ENCODE measurements at regions not wholly inside any gene's neighbourhood (a gene's known extent, or its start where the extent isn't known, plus 50 kb on each side); places are given as distances from the start of the nearest gene placed in this dataset.
A peak's percentile ranks its signal among the peaks of the same experiment; 100 is the strongest.

- H3K4me3 Mint-ChIP-seq: no peak overlapping the region
- 92 to 93% methylated on average over 2 of the region's 2 CpGs for WGBS, 2 experiments (ENCODE audit: insufficient coverage in 1 of 2, insufficient read length in 1 of 2)
- no peak for DNase-seq
- H3K36me3 Mint-ChIP-seq (ENCODE audit: low read depth): no peaks in the 10 kb centered on the region
- no peak overlapping the region for H3K27ac Mint-ChIP-seq
- Histone ChIP-seq H3K27ac (ENCODE audit: low read depth, low read length) (no peak overlapping the region), H3K9ac (ENCODE audit: extremely low read depth, low read length, poor library complexity, severe bottlenecking) (no peak overlapping the region), H3K4me3 (ENCODE audit: low read length) (no peak overlapping the region), H3K9me3 (ENCODE audit: control insufficient read depth, low read length) (no peaks in the 10 kb centered on the region), H3K27me3 (ENCODE audit: control insufficient read depth, insufficient read depth, low read length, poor library complexity, severe bottlenecking) (no peaks in the 10 kb centered on the region), H3K4me1 (ENCODE audit: control insufficient read depth, insufficient read depth, low read length) (peaks cover 6% of the 10 kb centered on the region), H3K36me3 (ENCODE audit: control insufficient read depth, insufficient read depth, low read length) (no peaks in the 10 kb centered on the region)
- H3K27me3 Mint-ChIP-seq (ENCODE audit: insufficient read depth): no peaks in the 10 kb centered on the region
- TF ChIP-seq CTCF (conservative IDR thresholded peaks at IDR 0.05): no peak
- no peaks in the 10 kb centered on the region for H3K9me3 Mint-ChIP-seq
- H3K4me1 Mint-ChIP-seq: peaks cover 31% of the 10 kb centered on the region
Observed at GRCh38 chr1:208599063-208599462, 354.9 kb upstream of the PLXNA2 start.

GRCh38 chr1:208600456-208601190 lies 356.4 kb upstream of the PLXNA2 start:
- Histone ChIP-seq H3K27ac (ENCODE audit: low read depth, low read length) (peak overlapping the region; percentile 40), H3K9ac (ENCODE audit: extremely low read depth, low read length, poor library complexity, severe bottlenecking) (no peak overlapping the region), H3K36me3 (ENCODE audit: control insufficient read depth, insufficient read depth, low read length) (no peaks in the 10 kb centered on the region), H3K4me1 (ENCODE audit: control insufficient read depth, insufficient read depth, low read length) (peaks cover 6% of the 10 kb centered on the region), H3K4me3 (ENCODE audit: low read length) (no peak overlapping the region), H3K27me3 (ENCODE audit: control insufficient read depth, insufficient read depth, low read length, poor library complexity, severe bottlenecking) (no peaks in the 10 kb centered on the region), H3K9me3 (ENCODE audit: control insufficient read depth, low read length) (no peaks in the 10 kb centered on the region)
- no peak overlapping the region for H3K4me3 Mint-ChIP-seq
- H3K9me3 Mint-ChIP-seq: no peaks in the 10 kb centered on the region
- peak; percentile 65 for DNase-seq
- 64 to 84% methylated on average over 4 to 6 of the region's 6 CpGs for WGBS, 2 experiments (ENCODE audit: insufficient coverage in 1 of 2, insufficient read length in 1 of 2)
- no peaks in the 10 kb centered on the region for H3K27me3 Mint-ChIP-seq (ENCODE audit: insufficient read depth)
- H3K4me1 Mint-ChIP-seq: peaks cover 31% of the 10 kb centered on the region
- H3K27ac Mint-ChIP-seq: no peak overlapping the region
- TF ChIP-seq CTCF (conservative IDR thresholded peaks at IDR 0.05): peak; percentile 32
- no peaks in the 10 kb centered on the region for H3K36me3 Mint-ChIP-seq (ENCODE audit: low read depth)

GRCh38 chr1:208601561-208601960 lies 357.4 kb upstream of the PLXNA2 start:
- H3K36me3 ChIP-seq (ENCODE audit: control insufficient read depth, insufficient read depth, low read length): no peaks in the 10 kb centered on the region
- no peak overlapping the region for H3K27ac Mint-ChIP-seq
- H3K4me1 Mint-ChIP-seq: peaks cover 31% of the 10 kb centered on the region
- no peaks in the 10 kb centered on the region for H3K36me3 Mint-ChIP-seq (ENCODE audit: low read depth)
- H3K27me3 Mint-ChIP-seq (ENCODE audit: insufficient read depth): no peaks in the 10 kb centered on the region
- H3K27ac ChIP-seq (ENCODE audit: low read depth, low read length): peak overlapping the region; percentile 55
- H3K9me3 Mint-ChIP-seq: no peaks in the 10 kb centered on the region
- H3K4me3 Mint-ChIP-seq: no peak overlapping the region
- H3K4me1 ChIP-seq (ENCODE audit: control insufficient read depth, insufficient read depth, low read length): peaks cover 6% of the 10 kb centered on the region
- H3K9ac ChIP-seq (ENCODE audit: extremely low read depth, low read length, poor library complexity, severe bottlenecking): no peak overlapping the region
- DNase-seq: no peak
- no peaks in the 10 kb centered on the region for H3K27me3 ChIP-seq (ENCODE audit: control insufficient read depth, insufficient read depth, low read length, poor library complexity, severe bottlenecking)
- TF ChIP-seq CTCF (conservative IDR thresholded peaks at IDR 0.05): no peak
- WGBS, 2 experiments (ENCODE audit: insufficient coverage in 1 of 2, insufficient read length in 1 of 2): 64 to 70% methylated on average over 2 to 3 of the region's 3 CpGs
- no peaks in the 10 kb centered on the region for H3K9me3 ChIP-seq (ENCODE audit: control insufficient read depth, low read length)
- no peak overlapping the region for H3K4me3 ChIP-seq (ENCODE audit: low read length)

Data from endodermal cell (in vitro differentiated cells).